Endothelial cell of umbilical vein (primary cell): ENCODE measurements at regions not wholly inside any gene's neighbourhood (a gene's known extent, or its start where the extent isn't known, plus 50 kb on each side); places are given as distances from the start of the nearest gene placed in this dataset.

ENCODE experiments used
- BruUV-seq: library from RNA; stranded (reverse); fragments of 400-500 nt; replicated peaks from 2 replicates; lab custom pipeline; 2021; lab: Mats Ljungman, UMichigan
- CTCF ChIA-PET: fragments of 300-600, 350-600 bp; sonication (Branson Sonifier 250); formaldehyde crosslinking; loops from one replicate; lab custom pipeline; 2021; ENCODE audit warnings: antibody characterized with exemption, inconsistent platforms; lab: Charles Lee
- POLR2A ChIA-PET: fragments of 300-600, 350-600 bp; sonication (Branson Sonifier 250); formaldehyde crosslinking; loops from one replicate; lab custom pipeline; 2021; ENCODE audit warnings: antibody characterized with exemption, inconsistent platforms; lab: Charles Lee
- DNase-seq: peaks from one replicate; pipeline ENCODE4 v3.0.0-alpha.2; 2011; ENCODE audit warnings: low read depth, low spot score
- FAIRE-seq: peaks from 2 replicates; lab custom pipeline; 2011; peaks lifted over from hg19 to GRCh38; lab: Jason Lieb, UNC
- H2AFZ ChIP-seq: 2 replicates; pipeline ENCODE4 v1.6.0; 2012; ENCODE audit warnings: low read depth, low read length, control low read depth, inconsistent platforms
- H3K27ac ChIP-seq: 2 replicates; pipeline ENCODE4 v1.5.1; 2011; ENCODE audit warnings: low read depth, mild to moderate bottlenecking, control low read depth, low read length, moderate library complexity; ENCODE audit not compliant: insufficient read depth
- H3K27me3 ChIP-seq, 2 experiments: 2 replicates each; pipeline versions ENCODE4 v1.6.0 to v1.6.1; 2011; ENCODE audit warnings: low read length in 2 of 2, mixed read lengths in 1 of 2; ENCODE audit not compliant: control insufficient read depth in 2 of 2, insufficient read depth in 2 of 2
- H3K36me3 ChIP-seq, 2 experiments: 2 replicates in 1 of 2; 3 replicates in 1 of 2; pipeline ENCODE4 v1.5.1; 2011; ENCODE audit warnings: low read length in 2 of 2, mild to moderate bottlenecking in 1 of 2, moderate library complexity in 1 of 2; ENCODE audit not compliant: control insufficient read depth in 2 of 2, insufficient read depth in 2 of 2; ENCODE audit errors: extremely low read depth in 1 of 2
- H3K4me1 ChIP-seq: 3 replicates; pipeline ENCODE4 v1.5.1; 2011; ENCODE audit warnings: mild to moderate bottlenecking, low read length; ENCODE audit not compliant: control insufficient read depth, insufficient read depth; ENCODE audit errors: extremely low read depth
- H3K4me2 ChIP-seq: 2 replicates; pipeline ENCODE4 v1.6.1; 2011; ENCODE audit warnings: low read length, control low read depth, mixed read lengths; ENCODE audit not compliant: insufficient read depth
- H3K4me3 ChIP-seq, 3 experiments: fragments of 200-600 bp in 1 of 3; sonication (generic), shearing (Covaris generic) in 1 of 3; replicated peaks in 1 of 3; 2 replicates each; pipeline ENCODE4 v1.5.1; 2011 to 2016; ENCODE audit warnings: control low read depth in 3 of 3, low read length in 3 of 3, mild to moderate bottlenecking in 2 of 3, inconsistent platforms in 1 of 3, low read depth in 1 of 3, moderate library complexity in 1 of 3; ENCODE audit not compliant: insufficient read depth in 1 of 3
- H3K79me2 ChIP-seq: 2 replicates; pipeline ENCODE4 v1.6.0; 2012; ENCODE audit warnings: low read length, inconsistent platforms; ENCODE audit not compliant: control insufficient read depth, insufficient read depth
- H3K9ac ChIP-seq: replicated peaks from 2 replicates; pipeline ENCODE3; 2011; ENCODE audit warnings: low read length, control low read depth; ENCODE audit not compliant: insufficient read depth; ENCODE audit errors: extremely low read depth
- H3K9me1 ChIP-seq: replicated peaks from 3 replicates; pipeline ENCODE4 v1.6.0; 2011; ENCODE audit warnings: mild to moderate bottlenecking, low read length; ENCODE audit not compliant: control insufficient read depth, insufficient read depth; ENCODE audit errors: extremely low read depth
- H3K9me3 ChIP-seq: replicated peaks from 2 replicates; pipeline ENCODE4 v1.5.1; 2012; ENCODE audit warnings: low read length, inconsistent platforms; ENCODE audit not compliant: control insufficient read depth, insufficient read depth
- H4K20me1 ChIP-seq: replicated peaks from 2 replicates; pipeline ENCODE3; 2011; ENCODE audit warnings: mild to moderate bottlenecking, low read length; ENCODE audit not compliant: control insufficient read depth, insufficient read depth; ENCODE audit errors: extremely low read depth
- EZH2 ChIP-seq: IDR thresholded peaks from 2 replicates; pipeline ENCODE4 v1.6.1; 2012; ENCODE audit warnings: borderline replicate concordance, low read depth, mild to moderate bottlenecking, moderate library complexity, low read length, inconsistent platforms; ENCODE audit not compliant: severe bottlenecking
- FOS ChIP-seq: IDR thresholded peaks from 2 replicates; pipeline ENCODE4 v1.6.1; 2011; ENCODE audit warnings: mild to moderate bottlenecking, low read length, moderate library complexity, borderline replicate concordance; ENCODE audit not compliant: insufficient read depth
- GATA2 ChIP-seq: IDR thresholded peaks from 2 replicates; pipeline ENCODE4 v1.7.0; 2011; ENCODE audit warnings: low read depth, mild to moderate bottlenecking, moderate library complexity, mixed read lengths, low read length; ENCODE audit not compliant: insufficient read length, insufficient read depth
- JUN ChIP-seq: IDR thresholded peaks from 2 replicates; pipeline ENCODE4 v1.6.1; 2011; ENCODE audit warnings: borderline replicate concordance, low read depth; ENCODE audit not compliant: insufficient read length, insufficient read depth
- MYC ChIP-seq: IDR thresholded peaks from one replicate; pipeline ENCODE4 v1.6.1; 2011; ENCODE audit warnings: mild to moderate bottlenecking, low read depth, low read length
- POLR2A ChIP-seq: IDR thresholded peaks from 2 replicates; pipeline ENCODE4 v1.6.1; 2012; ENCODE audit warnings: low read depth, mild to moderate bottlenecking, control low read depth, low read length
- POLR2AphosphoS5 ChIP-seq: IDR thresholded peaks from 2 replicates; pipeline ENCODE4 v1.6.1; 2012; ENCODE audit warnings: low read depth, mild to moderate bottlenecking, control low read depth, low read length, moderate library complexity; ENCODE audit not compliant: insufficient read depth
- dilution Hi-C: fragments of 300-500 bp; cut with MboI; formaldehyde crosslinking; loops from one replicate; pipeline ENCODE4 v1.15.0; 2019; ENCODE audit warnings: low sequenced_read_pairs; ENCODE audit not compliant: extremely low pct_ligation_motif_present
- intact Hi-C: fragments of 100-400 bp; cut with micrococcal nuclease; formaldehyde crosslinking; loops from one replicate; pipeline ENCODE4 v1.10.0; 2022
- TF ChIP-seq, protein P1 (sequence below): IDR thresholded peaks from 2 replicates; pipeline ENCODE4 v1.6.1; 2011; ENCODE audit not compliant: insufficient read depth, insufficient read length
- TF ChIP-seq, protein P2 (sequence below), 2 donors: IDR thresholded peaks; 1 replicate in 1 of 2; 2 replicates in 1 of 2; pipeline ENCODE4 v1.5.1; 2011; ENCODE audit warnings: low read length in 2 of 2, mild to moderate bottlenecking in 2 of 2, moderate library complexity in 2 of 2, control low read depth in 1 of 2, inconsistent platforms in 1 of 2, low read depth in 1 of 2; ENCODE audit not compliant: insufficient read depth in 1 of 2; ENCODE audit errors: extremely low read depth in 1 of 2

DNA sequence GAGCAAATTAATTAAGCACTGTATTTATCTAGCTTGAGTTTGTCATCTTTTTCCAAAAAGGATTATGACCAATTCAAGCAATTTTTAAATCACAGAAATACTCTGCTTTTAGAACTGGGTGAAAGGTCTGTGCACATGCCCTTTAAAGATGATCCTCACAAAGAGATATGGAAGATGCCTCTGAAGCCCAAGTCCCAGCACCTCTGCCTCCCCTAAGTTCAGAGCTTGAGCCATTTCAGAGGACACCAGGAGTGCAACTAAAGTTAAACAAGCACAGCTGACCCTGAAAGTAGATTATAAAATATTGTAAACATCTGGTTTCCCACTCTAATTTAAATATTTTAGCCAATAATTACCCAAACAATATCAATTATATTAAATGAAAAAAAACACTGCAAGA lies 139.5 kb upstream of the BEND6 start:
- intact Hi-C loops = no loop called here
- Histone ChIP-seq H3K4me1 (peaks cover 11% of the 10 kb centered on the region), H3K27me3 (no peaks in the 10 kb centered on the region), H3K9me1 (no peaks in the 10 kb centered on the region), H3K4me3 (no peak overlapping the region), H3K79me2 (peaks cover 68% of the 10 kb centered on the region), H3K9ac (no peak overlapping the region), H2AFZ (no peak overlapping the region), H3K9me3 (no peaks in the 10 kb centered on the region), H3K4me2 (no peak overlapping the region), H3K27ac (no peak overlapping the region), H3K36me3 (no peaks in the 10 kb centered on the region), H4K20me1 (peaks cover 17% of the 10 kb centered on the region)
- FAIRE-seq (no peak), DNase-seq (no peak)
- no TSS peak for BruUV-seq
- dilution Hi-C loops = no loop called here
- TF ChIP-seq, protein P1, sequence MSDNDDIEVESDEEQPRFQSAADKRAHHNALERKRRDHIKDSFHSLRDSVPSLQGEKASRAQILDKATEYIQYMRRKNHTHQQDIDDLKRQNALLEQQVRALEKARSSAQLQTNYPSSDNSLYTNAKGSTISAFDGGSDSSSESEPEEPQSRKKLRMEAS = no peak
- TF ChIP-seq JUN = no peak
- TF ChIP-seq, protein P2, sequence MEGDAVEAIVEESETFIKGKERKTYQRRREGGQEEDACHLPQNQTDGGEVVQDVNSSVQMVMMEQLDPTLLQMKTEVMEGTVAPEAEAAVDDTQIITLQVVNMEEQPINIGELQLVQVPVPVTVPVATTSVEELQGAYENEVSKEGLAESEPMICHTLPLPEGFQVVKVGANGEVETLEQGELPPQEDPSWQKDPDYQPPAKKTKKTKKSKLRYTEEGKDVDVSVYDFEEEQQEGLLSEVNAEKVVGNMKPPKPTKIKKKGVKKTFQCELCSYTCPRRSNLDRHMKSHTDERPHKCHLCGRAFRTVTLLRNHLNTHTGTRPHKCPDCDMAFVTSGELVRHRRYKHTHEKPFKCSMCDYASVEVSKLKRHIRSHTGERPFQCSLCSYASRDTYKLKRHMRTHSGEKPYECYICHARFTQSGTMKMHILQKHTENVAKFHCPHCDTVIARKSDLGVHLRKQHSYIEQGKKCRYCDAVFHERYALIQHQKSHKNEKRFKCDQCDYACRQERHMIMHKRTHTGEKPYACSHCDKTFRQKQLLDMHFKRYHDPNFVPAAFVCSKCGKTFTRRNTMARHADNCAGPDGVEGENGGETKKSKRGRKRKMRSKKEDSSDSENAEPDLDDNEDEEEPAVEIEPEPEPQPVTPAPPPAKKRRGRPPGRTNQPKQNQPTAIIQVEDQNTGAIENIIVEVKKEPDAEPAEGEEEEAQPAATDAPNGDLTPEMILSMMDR (IDR thresholded peaks at IDR 0.05; ENCODE audit: extremely low read depth in 1 of 2, insufficient read depth in 1 of 2, low read depth in 1 of 2, low read length in 2 of 2) = no peak
- TF ChIP-seq MYC = no peak
- no peak for TF ChIP-seq POLR2A
- TF ChIP-seq GATA2 = no peak
- no peak for TF ChIP-seq FOS
- no peak for TF ChIP-seq EZH2
- no peak for TF ChIP-seq POLR2AphosphoS5
- ChIA-PET CTCF (interaction anchor here (1.2 to 1.4 kb wide), 2 partner anchors 17 to 37 kb away, joined by 5 read pairs; no protein-coding TSS in a partner anchor), POLR2A (no interaction called here)
